ENCODE measurements at regions not wholly inside any gene's neighbourhood (a gene's known extent, or its start where the extent isn't known, plus 50 kb on each side); places are given as distances from the start of the nearest gene placed in this dataset.
"Not testable (repeated sequence)": the region's sequence is repeated elsewhere in the genome, so short reads cannot be mapped to it uniquely, and the experiment has no call there.

DNA sequence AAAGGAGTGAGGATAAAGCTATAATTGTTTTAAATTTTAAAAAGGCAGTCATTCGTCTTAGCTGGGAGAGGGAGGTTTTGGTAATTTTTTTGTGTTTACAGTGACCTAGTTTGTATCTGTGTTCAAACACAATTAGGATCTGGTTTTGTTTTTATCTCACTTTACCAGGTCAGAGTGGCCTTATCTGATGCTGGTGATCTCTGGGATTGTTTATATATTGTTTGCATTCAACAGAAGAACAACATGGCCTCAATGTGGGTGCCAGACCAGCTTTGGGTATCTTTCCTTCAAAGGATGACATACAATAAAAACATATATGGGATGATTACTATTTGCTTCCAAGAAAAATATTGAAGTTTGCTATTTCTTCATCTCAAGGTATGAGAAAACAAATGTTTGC lies 272.2 kb upstream of the UGT8 start:
- no peaks in the 10 kb centered on the region for H3K36me3 ChIP-seq (ENCODE audit: low read depth)
- TF ChIP-seq, protein P1, sequence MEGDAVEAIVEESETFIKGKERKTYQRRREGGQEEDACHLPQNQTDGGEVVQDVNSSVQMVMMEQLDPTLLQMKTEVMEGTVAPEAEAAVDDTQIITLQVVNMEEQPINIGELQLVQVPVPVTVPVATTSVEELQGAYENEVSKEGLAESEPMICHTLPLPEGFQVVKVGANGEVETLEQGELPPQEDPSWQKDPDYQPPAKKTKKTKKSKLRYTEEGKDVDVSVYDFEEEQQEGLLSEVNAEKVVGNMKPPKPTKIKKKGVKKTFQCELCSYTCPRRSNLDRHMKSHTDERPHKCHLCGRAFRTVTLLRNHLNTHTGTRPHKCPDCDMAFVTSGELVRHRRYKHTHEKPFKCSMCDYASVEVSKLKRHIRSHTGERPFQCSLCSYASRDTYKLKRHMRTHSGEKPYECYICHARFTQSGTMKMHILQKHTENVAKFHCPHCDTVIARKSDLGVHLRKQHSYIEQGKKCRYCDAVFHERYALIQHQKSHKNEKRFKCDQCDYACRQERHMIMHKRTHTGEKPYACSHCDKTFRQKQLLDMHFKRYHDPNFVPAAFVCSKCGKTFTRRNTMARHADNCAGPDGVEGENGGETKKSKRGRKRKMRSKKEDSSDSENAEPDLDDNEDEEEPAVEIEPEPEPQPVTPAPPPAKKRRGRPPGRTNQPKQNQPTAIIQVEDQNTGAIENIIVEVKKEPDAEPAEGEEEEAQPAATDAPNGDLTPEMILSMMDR (IDR thresholded peaks at IDR 0.05; ENCODE audit: poor library complexity, severe bottlenecking), result no peak

DNA sequence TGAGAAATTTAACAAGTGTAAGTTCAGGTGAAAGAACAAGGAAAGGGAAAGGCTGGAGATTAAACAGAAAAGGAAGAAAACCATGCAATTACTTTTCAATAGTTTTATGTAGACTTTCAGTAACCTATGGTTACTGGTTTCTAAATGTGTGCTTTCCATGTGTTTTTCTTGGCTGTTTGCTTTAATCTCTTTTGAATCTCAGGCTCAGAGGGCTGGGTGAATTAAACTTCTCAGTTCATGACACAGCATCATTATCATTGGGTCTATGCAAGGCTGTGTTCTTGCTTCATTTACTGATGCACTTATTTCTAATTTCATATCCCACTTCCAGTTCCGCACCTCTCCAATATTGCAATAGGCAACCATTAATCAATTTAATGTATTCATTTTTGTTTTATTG lies 266.5 kb upstream of the UGT8 start:
- no peaks in the 10 kb centered on the region for H3K4me1 ChIP-seq (ENCODE audit: insufficient read depth, poor library complexity, severe bottlenecking)
- DNase-seq (ENCODE audit: low spot score) (no peak), ATAC-seq (ENCODE audit: low read depth) (no peak)
- no peaks in the 10 kb centered on the region for H3K27me3 ChIP-seq (ENCODE audit: insufficient read depth, poor library complexity, severe bottlenecking)
- no peak overlapping the region for H3K4me3 ChIP-seq (ENCODE audit: severe bottlenecking)
- TF ChIP-seq, protein P1 (IDR thresholded peaks at IDR 0.05; ENCODE audit: poor library complexity, severe bottlenecking), result no peak
- no peaks in the 10 kb centered on the region for H3K36me3 ChIP-seq (ENCODE audit: low read depth)
- H3K9me3 ChIP-seq (ENCODE audit: severe bottlenecking), result no peaks in the 10 kb centered on the region
- H3K27ac ChIP-seq (ENCODE audit: poor library complexity, severe bottlenecking), result no peak overlapping the region

More for the DNA sequence above, 272.2 kb upstream of the UGT8 start:
- Histone ChIP-seq H3K4me1 (ENCODE audit: insufficient read depth, poor library complexity, severe bottlenecking) (no peaks in the 10 kb centered on the region), H3K4me3 (ENCODE audit: severe bottlenecking) (no peak overlapping the region), H3K9me3 (ENCODE audit: severe bottlenecking) (no peaks in the 10 kb centered on the region), H3K27ac (ENCODE audit: poor library complexity, severe bottlenecking) (no peak overlapping the region), H3K27me3 (ENCODE audit: insufficient read depth, poor library complexity, severe bottlenecking) (no peaks in the 10 kb centered on the region)
- no peak for ATAC-seq (ENCODE audit: low read depth)
- no peak for DNase-seq (ENCODE audit: low spot score)

DNA sequence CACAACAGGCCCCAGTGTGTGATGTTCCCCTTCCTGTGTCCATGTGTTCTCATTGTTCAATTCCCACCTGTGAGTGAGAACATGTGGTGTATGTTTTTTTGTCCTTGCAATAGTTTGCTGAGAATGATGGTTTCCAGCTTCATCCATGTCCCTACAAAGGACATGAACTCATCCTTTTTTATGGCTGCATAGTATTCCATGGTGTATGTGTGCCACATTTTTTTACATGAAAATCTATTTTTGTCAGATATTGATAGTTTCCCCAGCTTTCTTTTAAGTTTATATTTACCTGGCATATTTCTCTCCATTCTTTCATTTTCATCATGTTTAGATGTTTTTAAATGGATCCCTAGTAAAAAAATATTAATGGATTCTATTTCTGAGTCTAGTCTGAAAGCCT lies 264.2 kb upstream of the UGT8 start:
- not testable (repeated sequence) for H3K4me3 ChIP-seq (ENCODE audit: severe bottlenecking); H3K27ac ChIP-seq (ENCODE audit: poor library complexity, severe bottlenecking); ATAC-seq (ENCODE audit: low read depth); DNase-seq (ENCODE audit: low spot score); H3K27me3 ChIP-seq (ENCODE audit: insufficient read depth, poor library complexity, severe bottlenecking); H3K9me3 ChIP-seq (ENCODE audit: severe bottlenecking); H3K36me3 ChIP-seq (ENCODE audit: low read depth); H3K4me1 ChIP-seq (ENCODE audit: insufficient read depth, poor library complexity, severe bottlenecking)

DNA sequence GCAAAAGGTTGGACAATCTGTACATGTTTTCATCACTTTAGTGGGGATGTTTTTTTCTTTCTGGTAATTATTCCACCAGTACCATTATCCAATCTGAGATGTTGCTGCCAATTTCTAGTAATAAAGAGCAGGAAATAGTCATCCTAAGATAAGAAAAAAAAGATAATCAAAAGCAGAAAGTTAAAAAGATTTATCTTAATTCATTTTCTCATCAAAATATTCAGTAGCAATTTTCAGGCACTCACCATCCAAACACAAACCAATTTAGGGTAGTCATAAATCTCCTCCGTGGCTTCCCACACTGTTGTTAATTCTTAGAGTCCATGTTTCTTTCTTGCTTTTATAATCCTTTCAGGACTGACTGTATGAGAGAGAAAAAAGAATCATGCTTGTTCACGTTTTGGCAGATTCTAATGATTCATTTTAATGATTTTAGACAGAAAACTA lies 263.7 kb upstream of the UGT8 start:
- no peak overlapping the region for H3K27ac ChIP-seq (ENCODE audit: poor library complexity, severe bottlenecking)
- H3K27me3 ChIP-seq (ENCODE audit: insufficient read depth, poor library complexity, severe bottlenecking), result no peaks in the 10 kb centered on the region
- H3K4me1 ChIP-seq (ENCODE audit: insufficient read depth, poor library complexity, severe bottlenecking), result no peaks in the 10 kb centered on the region
- H3K4me3 ChIP-seq (ENCODE audit: severe bottlenecking), result no peak overlapping the region
- no peak for DNase-seq (ENCODE audit: low spot score)
- H3K9me3 ChIP-seq (ENCODE audit: severe bottlenecking), result no peaks in the 10 kb centered on the region
- H3K36me3 ChIP-seq (ENCODE audit: low read depth), result no peaks in the 10 kb centered on the region
- TF ChIP-seq, protein P1 (IDR thresholded peaks at IDR 0.05; ENCODE audit: poor library complexity, severe bottlenecking), result no peak
- ATAC-seq (ENCODE audit: low read depth), result no peak

DNA sequence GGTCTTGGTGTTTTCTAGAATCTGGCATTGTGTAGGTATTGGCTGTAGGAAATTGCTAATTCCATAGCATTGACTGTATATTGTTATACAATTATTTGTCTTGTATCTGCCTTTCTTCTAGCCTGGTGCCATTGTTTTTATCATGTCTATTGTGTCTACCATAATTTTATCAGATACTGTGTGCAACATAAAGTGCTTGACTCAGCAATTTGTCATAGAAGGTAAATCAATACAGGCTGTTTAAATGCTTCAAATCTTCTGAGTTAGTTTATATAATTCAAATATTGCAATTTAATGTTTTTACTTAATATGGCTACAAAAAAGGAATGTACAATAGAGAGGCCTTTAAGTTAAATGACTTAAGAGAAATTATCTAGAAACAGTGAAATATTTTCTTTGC lies 263.3 kb upstream of the UGT8 start:
- no peaks in the 10 kb centered on the region for H3K9me3 ChIP-seq (ENCODE audit: severe bottlenecking)
- ATAC-seq (ENCODE audit: low read depth), result no peak
- H3K27ac ChIP-seq (ENCODE audit: poor library complexity, severe bottlenecking), result no peak overlapping the region
- no peak overlapping the region for H3K4me3 ChIP-seq (ENCODE audit: severe bottlenecking)
- no peaks in the 10 kb centered on the region for H3K4me1 ChIP-seq (ENCODE audit: insufficient read depth, poor library complexity, severe bottlenecking)
- H3K27me3 ChIP-seq (ENCODE audit: insufficient read depth, poor library complexity, severe bottlenecking), result no peaks in the 10 kb centered on the region
- DNase-seq (ENCODE audit: low spot score), result no peak
- TF ChIP-seq, protein P1 (IDR thresholded peaks at IDR 0.05; ENCODE audit: poor library complexity, severe bottlenecking), result no peak
- H3K36me3 ChIP-seq (ENCODE audit: low read depth), result no peaks in the 10 kb centered on the region

Data from RWPE2 (cell line).